Osteoblast (primary cell): ENCODE measurements at regions not wholly inside any gene's neighbourhood (a gene's known extent, or its start where the extent isn't known, plus 50 kb on each side); places are given as distances from the start of the nearest gene placed in this dataset.

Experiments
- DNase-seq: peaks from one replicate; pipeline ENCODE4 v3.0.0; 2011; ENCODE audit warnings: low spot score, mixed read lengths; ENCODE audit not compliant: insufficient read length; ENCODE audit errors: missing footprints
- H2AFZ ChIP-seq: 2 replicates; pipeline ENCODE4 v1.6.0; 2011; ENCODE audit warnings: mild to moderate bottlenecking, low read length
- H3K27ac ChIP-seq: 2 replicates; pipeline ENCODE4 v1.5.1; 2011; ENCODE audit warnings: mild to moderate bottlenecking, low read depth, low read length, moderate library complexity
- H3K27me3 ChIP-seq: 2 replicates; pipeline ENCODE4 v1.6.0; 2012; ENCODE audit warnings: mild to moderate bottlenecking, control low read depth, inconsistent platforms, low read length, moderate library complexity; ENCODE audit not compliant: insufficient read depth
- H3K36me3 ChIP-seq: 2 replicates; pipeline ENCODE4 v1.5.1; 2011; ENCODE audit warnings: mild to moderate bottlenecking, low read length, control low read depth, moderate library complexity; ENCODE audit not compliant: insufficient read depth
- H3K4me1 ChIP-seq: 2 replicates; pipeline ENCODE4 v1.5.1; 2011; ENCODE audit warnings: mild to moderate bottlenecking, low read length, control low read depth, moderate library complexity; ENCODE audit not compliant: insufficient read depth
- H3K4me2 ChIP-seq: 2 replicates; pipeline ENCODE4 v1.6.0; 2011; ENCODE audit warnings: mild to moderate bottlenecking, low read length; ENCODE audit not compliant: insufficient read depth
- H3K4me3 ChIP-seq: fragments of 200-600 bp; sonication (generic); 3 replicates; pipeline ENCODE4 v1.5.1; 2012; ENCODE audit warnings: mild to moderate bottlenecking, low read length, inconsistent platforms; ENCODE audit not compliant: insufficient read depth
- H3K79me2 ChIP-seq: 2 replicates; pipeline ENCODE4 v1.6.0; 2012; ENCODE audit warnings: mild to moderate bottlenecking, low read length, control low read depth, inconsistent platforms; ENCODE audit not compliant: insufficient read depth
- H3K9me3 ChIP-seq: 2 replicates; pipeline ENCODE4 v1.5.1; 2011; ENCODE audit warnings: low read depth, low read length, control low read depth
- H4K20me1 ChIP-seq: 2 replicates; pipeline ENCODE4 v1.6.0; 2012; ENCODE audit warnings: mild to moderate bottlenecking, low read length, control low read depth; ENCODE audit not compliant: insufficient read depth
- TF ChIP-seq, protein P1 (sequence below): IDR thresholded peaks from 2 replicates; pipeline ENCODE4 v1.5.1; 2011; ENCODE audit warnings: mild to moderate bottlenecking, low read depth, low read length, moderate library complexity; ENCODE audit errors: extremely low read depth

DNA sequence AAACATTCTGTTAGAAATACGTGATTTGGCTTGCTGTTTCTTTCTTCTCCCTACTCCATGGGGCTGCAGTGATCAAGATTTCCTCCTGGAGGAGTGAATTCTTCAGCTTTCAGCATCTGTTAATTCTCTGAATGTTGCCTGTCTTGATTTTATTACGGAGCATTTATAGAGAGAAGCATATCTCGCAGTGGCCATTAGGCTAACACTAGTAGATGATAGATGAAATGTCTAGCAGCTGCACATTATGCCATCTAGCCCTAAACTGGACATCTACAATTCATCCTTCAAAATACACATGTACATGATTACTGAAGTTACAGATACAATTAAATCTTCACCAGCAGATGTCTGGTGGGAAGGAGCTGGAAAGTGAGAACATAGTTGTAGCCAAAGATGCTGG, 769.8 kb upstream of the NECTIN3 start:
- Histone ChIP-seq H3K4me1 (no peaks in the 10 kb centered on the region), H3K27me3 (no peaks in the 10 kb centered on the region), H3K27ac (no peak overlapping the region), H3K4me3 (no peak overlapping the region), H3K36me3 (no peaks in the 10 kb centered on the region), H3K9me3 (no peaks in the 10 kb centered on the region), H2AFZ (no peak overlapping the region), H4K20me1 (no peaks in the 10 kb centered on the region), H3K79me2 (no peaks in the 10 kb centered on the region), H3K4me2 (no peak overlapping the region)
- no peak for DNase-seq
- TF ChIP-seq, protein P1, sequence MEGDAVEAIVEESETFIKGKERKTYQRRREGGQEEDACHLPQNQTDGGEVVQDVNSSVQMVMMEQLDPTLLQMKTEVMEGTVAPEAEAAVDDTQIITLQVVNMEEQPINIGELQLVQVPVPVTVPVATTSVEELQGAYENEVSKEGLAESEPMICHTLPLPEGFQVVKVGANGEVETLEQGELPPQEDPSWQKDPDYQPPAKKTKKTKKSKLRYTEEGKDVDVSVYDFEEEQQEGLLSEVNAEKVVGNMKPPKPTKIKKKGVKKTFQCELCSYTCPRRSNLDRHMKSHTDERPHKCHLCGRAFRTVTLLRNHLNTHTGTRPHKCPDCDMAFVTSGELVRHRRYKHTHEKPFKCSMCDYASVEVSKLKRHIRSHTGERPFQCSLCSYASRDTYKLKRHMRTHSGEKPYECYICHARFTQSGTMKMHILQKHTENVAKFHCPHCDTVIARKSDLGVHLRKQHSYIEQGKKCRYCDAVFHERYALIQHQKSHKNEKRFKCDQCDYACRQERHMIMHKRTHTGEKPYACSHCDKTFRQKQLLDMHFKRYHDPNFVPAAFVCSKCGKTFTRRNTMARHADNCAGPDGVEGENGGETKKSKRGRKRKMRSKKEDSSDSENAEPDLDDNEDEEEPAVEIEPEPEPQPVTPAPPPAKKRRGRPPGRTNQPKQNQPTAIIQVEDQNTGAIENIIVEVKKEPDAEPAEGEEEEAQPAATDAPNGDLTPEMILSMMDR: no peak

DNA sequence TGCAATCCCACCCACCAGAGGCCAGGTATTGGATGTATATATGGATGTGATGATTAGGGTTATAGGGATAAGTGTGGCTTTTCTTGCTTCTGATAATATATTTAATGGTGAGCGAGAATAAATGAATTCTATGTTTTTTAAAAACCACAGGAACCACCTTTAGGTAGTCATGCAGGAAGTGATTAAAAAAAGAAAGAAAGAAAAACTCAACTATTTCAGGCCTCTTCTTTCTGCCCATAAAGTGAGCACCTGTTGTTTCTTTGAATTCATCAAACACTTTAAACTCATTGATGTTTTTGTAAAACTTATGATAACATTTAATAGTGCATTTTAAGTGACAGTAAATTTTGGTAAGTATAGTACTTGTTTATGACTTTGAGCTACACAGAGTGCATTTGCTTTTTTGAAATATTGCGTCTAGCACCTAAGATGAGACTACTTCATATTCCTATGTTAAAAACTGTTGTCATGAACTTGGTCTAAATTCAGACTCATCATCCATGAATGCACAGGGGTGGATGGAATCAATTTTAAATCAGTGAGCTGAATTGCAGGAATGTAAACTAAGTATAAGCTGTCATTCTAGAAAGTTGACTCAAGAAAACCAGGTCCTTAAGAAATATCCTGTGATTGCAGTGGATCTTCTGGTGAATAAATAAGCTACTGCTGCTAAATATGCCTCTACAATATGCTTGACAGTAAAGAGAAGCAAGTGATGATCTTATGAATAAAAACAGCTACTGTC, 764.4 kb upstream of the NECTIN3 start:
- Histone ChIP-seq H3K36me3 (no peaks in the 10 kb centered on the region), H2AFZ (no peak overlapping the region), H3K27me3 (no peaks in the 10 kb centered on the region), H3K27ac (no peak overlapping the region), H3K4me2 (no peak overlapping the region), H3K9me3 (no peaks in the 10 kb centered on the region), H3K79me2 (no peaks in the 10 kb centered on the region), H3K4me3 (no peak overlapping the region), H4K20me1 (no peaks in the 10 kb centered on the region), H3K4me1 (no peaks in the 10 kb centered on the region)
- no peak for DNase-seq
- TF ChIP-seq, protein P1: no peak

DNA sequence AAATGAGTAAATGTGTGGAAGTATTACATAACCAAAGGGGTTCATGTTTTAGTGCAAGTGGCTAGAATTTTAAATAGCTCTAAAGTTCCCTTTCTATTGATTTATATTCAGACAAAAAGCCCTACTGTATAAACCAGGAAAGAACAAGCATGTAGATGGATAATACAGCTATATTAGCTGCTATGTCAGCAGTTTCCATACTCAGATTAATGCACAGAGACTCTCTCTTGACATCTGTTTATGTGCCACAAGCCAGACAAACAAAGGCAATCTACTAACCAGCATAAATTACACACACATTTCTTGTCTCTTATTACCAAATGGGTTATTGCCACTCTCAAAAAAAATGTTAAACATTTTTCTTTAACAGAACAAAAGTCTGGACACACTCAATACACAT, 760.1 kb upstream of the NECTIN3 start:
- Histone ChIP-seq H3K4me2 (no peak overlapping the region), H4K20me1 (no peaks in the 10 kb centered on the region), H3K36me3 (no peaks in the 10 kb centered on the region), H2AFZ (no peak overlapping the region), H3K27ac (no peak overlapping the region), H3K9me3 (no peaks in the 10 kb centered on the region), H3K4me1 (no peaks in the 10 kb centered on the region), H3K79me2 (no peaks in the 10 kb centered on the region), H3K4me3 (no peak overlapping the region), H3K27me3 (no peaks in the 10 kb centered on the region)
- TF ChIP-seq, protein P1: no peak
- no peak for DNase-seq

DNA sequence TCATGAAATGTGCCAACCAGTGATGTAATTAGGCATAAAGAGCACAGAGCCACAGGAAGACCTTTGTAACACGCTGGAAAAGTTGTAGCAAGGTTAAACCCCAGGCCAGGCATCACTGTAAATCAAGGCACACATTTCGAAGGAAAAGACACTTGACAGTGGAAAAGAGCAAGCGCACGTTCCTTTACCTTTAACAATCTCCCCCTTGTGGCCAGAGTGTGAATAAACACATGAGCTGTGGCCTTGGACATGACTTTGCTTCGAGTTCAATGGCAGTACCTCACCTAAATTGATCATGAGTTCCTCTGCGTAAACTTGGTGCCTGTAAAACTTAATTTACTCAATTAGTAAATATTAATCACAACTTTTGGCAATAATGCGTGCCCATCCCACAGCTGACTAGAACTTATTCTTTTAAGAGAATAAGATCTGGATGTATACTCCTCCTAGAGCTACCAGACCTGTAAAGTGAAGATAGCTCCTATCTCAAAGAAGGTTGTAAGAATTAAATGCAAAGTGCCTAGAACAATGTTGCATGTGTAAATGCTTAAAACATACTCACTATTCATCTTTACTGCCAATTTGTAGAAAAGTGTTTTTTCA, 757.0 kb upstream of the NECTIN3 start:
- DNase-seq: no peak
- Histone ChIP-seq H3K4me2 (peak overlapping the region; percentile 74), H3K27me3 (no peaks in the 10 kb centered on the region), H2AFZ (peak overlapping the region; percentile 92), H3K4me3 (peak overlapping the region; percentile 41), H3K4me1 (no peaks in the 10 kb centered on the region), H3K36me3 (no peaks in the 10 kb centered on the region), H3K9me3 (no peaks in the 10 kb centered on the region), H3K27ac (no peak overlapping the region), H4K20me1 (no peaks in the 10 kb centered on the region), H3K79me2 (no peaks in the 10 kb centered on the region)
- TF ChIP-seq, protein P1: peak; percentile 86
